CD4-positive, alpha-beta T cell treated with Interleukin-12 subunit alpha and Interleukin-12 subunit beta, for 1 hour (primary cell): ENCODE measurements at regions not wholly inside any gene's neighbourhood (a gene's known extent, or its start where the extent isn't known, plus 50 kb on each side); places are given as distances from the start of the nearest gene placed in this dataset.

ENCODE experiments used
- DNase-seq: peaks from one replicate; pipeline ENCODE4 v3.0.0-alpha.2; 2020

DNA sequence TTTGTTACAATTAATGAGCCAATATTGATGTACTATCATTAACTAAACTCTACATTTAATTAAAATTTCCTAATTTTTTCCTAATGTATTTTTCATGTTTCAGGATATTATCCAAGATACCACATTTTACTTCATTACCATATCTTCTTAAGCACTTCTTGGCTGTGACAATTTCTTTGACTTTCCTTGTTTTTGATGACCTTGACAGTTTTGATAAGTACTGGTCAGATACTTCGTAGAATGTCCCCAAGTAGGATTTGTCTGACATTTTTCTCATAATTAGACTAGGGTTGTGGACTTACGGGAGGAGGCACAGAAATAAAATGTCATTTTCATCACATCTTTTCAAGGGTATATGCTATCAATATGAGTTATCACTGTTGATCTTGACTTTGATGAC lies 700.9 kb downstream of the BCL11B start:
- no peak for DNase-seq

DNA sequence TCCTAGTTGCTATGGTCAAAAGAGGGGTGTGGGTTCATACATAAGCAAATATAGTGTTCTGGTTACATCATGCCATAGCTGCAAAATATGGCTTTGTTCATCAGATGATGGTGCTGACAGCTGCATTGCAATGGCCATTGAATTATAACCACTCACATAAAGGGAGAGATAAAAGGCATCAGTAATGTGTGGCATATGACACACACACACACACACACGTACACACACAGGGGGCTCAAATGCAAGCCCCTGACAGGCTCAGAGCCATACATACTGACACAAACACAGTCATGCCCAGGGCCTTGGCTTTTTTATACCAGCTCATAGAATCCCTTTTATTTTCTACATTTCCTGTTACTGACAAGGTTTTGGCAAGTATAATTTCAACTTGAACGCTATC lies 698.9 kb downstream of the BCL11B start:
- DNase-seq, result no peak

DNA sequence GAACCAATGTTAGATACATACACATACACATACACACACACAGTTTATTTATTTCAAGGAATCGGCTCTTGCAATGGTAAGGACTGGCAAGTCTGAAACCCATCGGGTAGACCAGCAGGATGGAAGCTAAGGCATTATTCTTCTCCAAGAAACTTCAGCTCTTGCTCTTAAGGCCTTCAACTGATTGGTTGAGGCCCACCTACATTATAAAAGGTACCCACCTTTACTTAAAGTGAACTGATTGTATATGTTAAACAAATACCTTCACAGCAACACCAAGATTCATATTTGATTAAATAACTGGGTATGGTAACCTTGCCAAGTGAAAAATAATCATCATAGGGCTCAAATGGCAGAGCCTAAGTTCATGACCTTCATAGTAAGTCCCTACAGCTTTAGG lies 695.5 kb downstream of the BCL11B start:
- no peak for DNase-seq

DNA sequence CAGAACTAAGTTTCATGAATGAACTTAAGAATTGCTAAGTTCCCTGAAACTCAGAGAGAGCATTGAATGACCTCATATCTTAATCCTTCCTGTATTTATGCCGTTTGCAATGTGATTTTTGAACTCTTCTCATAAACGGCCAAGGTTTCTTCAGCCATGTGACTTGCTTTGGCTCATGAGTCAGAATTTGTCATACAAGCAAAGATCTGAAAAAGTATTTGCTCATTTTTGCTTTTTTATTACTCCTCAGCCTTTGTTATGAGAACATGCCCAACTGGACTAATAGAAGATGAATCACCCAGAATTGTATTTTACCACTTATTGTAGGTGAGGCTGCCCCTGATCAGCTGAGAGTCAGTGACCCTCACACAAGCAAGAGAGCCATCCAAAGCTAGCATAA lies 693.8 kb downstream of the BCL11B start:
- no peak for DNase-seq

DNA sequence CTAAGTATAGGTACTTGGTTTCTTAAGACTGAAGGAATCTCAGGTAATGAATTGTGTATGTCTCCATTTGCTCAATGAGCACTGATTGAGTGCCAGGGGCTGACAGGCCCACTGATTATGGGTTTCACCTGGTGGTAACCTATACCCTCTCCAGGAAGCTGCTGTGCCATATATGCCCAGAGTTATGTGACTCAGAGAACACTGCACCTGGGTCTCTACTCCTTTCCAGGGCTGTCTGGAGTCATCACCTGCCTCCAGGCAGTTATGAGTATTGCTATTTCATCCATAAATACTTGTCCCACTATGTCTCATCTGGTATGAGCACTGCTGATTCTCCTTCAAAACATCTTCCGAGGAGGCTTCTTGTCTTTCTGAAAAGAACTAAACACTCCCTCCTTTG lies 692.9 kb downstream of the BCL11B start:
- no peak for DNase-seq

DNA sequence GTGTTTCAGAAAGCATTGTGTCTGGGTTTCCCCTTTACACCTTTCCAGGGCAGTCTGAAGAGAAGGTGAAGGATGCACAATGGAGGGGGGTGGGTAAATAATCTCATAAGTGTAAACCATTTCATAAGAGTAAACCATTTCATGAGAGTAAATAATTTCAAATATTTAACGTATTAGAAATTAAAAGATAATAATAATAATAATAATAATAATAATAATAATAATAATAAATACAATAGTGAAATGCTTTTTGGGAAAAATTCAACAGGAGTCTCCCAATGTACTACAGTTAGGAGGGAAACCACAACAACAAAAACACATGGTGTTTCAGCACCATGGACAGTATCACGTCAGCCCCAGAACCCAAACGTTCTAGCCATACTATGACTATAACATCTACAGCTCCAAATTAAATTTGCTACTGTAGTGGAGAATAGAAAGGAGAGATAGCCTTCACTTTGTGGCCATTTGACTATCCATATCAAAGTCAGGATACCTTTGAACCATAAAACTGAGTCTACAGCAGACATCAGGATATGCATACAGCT lies 691.8 kb downstream of the BCL11B start:
- DNase-seq, result peak; percentile 33

DNA sequence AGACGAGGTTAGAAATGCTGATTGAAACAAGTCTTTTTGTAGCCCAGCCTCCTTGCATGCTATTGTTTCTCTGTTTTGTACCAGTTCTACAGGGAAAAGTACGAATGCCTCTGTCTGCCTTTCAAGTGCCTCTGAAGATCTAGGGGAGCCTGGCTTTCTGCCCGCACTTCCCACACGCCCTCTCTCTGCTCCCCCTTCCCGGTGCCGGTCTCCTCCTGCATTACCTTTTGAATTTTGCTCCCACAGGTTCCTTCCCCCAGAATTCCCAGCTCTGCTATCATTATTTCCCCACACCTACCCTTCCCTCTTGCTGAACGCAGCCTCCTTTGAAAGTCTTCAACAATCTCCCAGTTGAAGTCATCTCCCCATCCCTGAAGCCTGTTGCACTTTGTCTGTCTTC lies 689.7 kb downstream of the BCL11B start:
- DNase-seq, result no peak

DNA sequence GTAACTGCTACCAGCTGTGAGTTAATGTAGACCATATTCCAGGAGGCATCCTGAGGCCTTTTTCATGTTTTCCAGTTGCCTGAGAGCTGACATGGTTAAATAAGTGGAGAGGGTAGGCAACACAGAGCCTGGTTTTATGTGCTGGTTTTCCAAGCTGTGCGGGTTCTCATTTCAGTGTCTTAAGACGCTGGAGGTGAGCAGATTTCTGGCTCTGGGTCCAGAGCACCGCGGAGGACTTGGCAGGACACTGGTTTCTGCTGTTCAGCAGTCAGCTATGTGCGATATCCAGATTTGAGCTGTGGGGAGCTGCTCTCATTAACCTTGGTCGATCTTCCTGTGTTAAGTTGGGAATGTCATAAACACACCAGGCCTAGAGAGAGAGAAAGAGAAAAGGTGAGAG lies 680.8 kb downstream of the BCL11B start:
- no peak for DNase-seq

DNA sequence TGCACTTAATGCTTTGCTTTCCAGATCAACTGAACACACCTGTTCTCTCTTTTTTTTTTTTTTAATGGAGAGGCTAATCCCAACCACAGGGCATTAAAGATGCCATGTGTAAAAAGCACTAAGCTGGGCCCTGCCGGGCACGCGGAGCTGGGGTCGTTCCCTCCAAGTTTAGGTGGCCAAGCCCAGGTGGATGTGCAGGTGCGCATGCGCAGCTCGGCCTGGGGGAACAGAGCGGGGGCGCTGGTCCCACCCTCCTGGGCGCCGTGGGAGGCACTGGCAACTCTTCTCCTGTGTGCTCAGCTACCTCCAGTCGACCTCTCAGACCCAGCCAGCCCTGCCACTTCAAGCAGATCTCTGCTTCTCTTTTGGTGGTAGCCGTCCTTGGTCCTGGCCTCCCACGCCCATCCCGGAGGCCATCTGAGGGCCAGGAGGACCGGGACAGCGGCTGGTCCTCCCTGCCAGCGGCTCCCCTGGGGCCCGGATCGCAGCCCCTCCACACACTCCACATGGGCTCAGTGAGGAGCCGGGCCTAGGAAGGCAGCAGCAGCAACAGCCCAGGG lies 679.3 kb downstream of the BCL11B start:
- DNase-seq, result no peak

DNA sequence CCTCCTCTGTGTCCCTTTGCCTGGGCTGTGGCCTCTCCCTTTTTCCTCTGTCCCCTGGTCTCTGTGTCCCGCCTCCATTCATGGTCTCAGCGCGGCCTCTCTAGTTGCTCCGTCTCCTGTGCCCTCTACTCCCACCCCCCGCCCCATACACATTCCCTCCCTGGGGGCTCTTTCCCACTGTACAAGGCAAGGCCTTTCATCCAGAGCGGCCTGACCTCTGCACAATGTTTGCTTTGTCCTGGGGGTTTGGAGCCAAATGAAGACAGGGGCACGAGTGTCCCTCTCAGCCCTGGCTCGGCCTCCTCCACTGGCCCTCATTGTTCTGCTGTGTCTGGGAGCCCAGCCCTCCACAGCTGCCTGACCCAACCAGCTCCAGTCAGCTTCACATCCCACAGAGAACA lies 678.6 kb downstream of the BCL11B start:
- DNase-seq, result no peak

DNA sequence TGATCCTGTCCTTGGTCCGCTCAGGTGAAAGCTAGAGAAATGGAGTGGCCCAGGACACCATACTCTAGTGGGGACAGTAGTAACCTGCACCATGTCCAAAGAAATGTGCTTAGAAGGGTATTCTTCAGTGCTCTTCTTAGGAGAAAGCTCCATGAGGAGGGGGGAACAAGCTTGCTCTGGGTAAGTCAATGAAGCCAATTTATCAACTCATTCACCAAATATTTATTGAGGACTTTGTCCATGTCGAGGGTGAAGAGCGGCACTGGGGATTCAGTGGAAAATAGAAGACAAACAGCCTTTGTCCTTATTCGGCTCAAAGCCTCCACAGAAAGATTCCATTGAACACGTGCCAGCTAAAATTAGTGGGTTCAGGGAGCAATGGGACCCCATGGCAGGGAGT lies 677.8 kb downstream of the BCL11B start:
- no peak for DNase-seq

DNA sequence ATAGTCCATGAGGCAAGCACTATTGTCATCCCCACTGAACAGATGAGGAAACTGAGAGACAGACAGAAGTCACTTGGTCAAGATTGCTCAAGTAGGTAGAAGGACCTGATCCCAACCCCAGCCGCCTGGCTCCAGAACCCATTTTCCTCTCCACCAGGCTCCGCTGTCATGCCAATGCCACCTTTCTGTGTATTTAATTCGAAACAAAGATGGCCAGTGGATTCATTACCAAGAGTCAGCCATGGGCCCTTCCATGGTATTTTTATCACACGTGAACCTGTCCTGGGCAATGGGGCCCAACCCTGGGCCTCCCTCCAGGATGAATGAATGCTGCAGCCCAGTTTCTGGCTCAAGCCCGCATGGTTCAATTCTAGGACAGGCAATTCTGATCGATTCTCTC lies 673.4 kb downstream of the BCL11B start:
- DNase-seq, result no peak

DNA sequence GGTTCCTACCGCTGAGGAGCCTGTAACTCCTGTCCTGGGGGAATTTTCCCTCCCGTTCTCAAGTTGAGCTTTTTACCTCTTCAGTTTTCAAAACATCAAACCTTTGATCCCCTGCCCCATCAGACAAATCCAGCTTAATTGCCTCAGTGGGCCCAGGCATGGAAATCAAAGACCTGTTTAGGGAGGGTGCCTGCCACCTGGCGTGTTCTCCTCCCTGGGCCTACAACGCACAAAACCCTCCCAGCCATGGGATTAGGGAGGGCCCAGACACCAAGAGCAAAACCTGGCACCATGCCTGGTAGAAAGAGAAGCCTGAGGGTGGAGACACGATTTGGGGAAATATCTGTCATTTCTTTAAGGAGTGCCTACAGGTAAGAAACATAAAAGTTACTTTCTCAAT lies 672.9 kb downstream of the BCL11B start:
- no peak for DNase-seq

DNA sequence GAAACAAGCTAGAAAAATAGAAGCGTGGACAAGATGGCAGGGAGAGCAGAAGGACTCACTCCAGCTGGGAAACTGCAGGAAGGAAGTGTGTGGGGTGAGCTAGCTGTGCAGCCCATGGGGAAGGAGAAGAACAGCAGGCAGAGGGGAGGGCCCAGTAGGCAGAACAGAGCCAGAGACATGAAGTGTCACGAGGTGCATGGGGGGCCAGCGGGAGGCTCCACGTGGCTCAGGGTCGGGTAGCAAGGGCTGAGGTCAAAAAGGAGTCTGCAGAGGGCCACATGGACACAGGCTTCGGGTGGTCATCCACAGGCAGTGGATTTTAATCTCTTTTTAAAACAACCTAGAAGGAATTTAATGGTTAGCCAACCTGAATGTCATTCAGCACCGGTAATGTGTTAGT lies 669.0 kb downstream of the BCL11B start:
- DNase-seq, result no peak

DNA sequence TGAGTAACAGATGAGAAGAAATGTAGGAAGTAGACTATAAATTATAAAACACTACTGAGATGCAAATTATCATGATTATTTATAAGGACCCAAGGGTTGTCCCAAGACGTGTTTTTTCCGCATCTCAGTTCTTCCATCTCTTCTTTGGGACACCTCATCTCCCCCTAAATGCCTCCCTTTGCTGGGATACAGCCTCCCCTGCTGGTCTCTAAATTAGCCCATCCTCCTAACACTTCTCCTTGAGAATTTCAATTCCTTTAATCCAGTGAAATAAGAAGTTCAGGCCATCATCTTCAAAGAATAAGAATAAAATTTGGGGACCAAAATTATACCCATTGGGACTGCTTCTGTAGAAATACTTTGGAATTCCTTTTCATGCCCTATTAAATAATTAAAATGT lies 667.0 kb downstream of the BCL11B start:
- DNase-seq, result no peak

DNA sequence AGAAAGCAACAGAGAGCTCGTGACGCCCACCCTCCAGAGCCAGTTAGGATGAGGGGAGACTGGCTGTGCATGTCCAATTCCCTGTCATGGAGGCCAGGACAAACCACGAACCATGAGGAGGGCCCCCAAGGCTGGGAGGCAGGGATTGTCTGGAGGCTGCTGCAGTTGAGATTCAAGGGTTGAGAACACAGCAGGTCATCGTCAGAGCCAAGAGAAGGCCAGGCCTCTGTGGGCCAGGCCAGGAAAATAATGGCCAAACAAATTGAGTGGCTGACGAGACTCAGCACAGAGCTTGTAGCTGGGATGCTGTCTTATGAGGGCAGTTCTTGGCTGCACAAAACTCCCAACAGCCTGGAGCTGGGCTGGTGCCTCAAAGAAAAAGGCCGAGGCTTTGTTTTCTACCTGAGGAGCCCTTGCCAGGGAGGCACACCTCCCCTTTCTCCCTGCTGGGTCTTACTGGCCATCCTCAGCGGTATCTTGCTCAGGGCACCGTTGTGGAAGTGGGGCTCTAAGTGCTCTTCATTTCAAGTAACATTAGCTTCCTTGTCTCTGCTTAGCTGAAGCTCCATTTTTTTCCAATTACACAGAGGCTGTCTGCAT lies 665.9 kb downstream of the BCL11B start:
- DNase-seq, result no peak

DNA sequence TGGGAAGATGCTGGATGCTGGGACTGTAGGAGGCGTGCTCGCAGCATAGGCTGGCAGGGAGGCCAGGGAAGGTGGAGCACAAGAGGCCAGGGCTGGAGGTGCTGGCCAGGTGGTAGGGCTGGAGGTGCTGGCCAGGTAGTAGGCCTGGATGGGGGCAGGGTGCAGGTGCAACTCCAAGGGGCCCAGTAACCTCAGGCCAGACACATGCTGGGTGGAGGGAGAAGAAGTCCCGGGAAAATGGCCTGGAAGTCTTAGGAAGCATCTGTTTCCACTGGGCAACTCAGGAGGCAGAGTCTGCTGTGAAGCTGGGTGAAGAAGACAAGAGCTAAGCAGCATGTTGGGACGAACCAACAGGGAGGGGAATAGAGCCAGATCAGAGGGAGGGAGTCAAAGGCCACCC lies 665.2 kb downstream of the BCL11B start:
- DNase-seq, result no peak

DNA sequence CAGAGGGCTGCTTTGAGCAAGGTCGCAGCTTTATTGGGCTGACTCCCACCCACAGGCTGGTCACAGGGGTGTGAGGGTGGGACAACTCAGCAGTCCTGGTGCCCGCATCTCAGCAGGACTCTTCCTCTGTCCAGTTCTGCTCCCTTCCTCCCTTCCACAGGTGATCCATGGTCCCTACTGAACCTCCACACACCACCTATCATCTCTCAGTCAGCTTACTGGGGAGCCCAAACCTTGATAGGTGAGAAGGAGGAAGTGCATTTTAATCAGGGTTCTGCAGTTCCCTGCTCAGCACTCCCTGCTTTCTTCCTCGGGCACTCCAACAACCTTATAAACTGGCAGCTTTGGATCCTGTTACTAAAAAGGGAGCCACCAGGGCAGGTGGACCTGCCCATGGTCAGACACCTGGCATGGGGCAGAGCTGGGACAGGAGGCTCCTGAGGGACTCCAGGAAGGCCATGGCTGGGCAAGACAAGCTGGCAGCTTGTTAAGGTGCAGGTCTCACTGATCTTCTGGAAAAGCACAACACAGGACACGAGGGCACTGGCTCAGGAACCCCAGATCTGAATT lies 664.6 kb downstream of the BCL11B start:
- no peak for DNase-seq

DNA sequence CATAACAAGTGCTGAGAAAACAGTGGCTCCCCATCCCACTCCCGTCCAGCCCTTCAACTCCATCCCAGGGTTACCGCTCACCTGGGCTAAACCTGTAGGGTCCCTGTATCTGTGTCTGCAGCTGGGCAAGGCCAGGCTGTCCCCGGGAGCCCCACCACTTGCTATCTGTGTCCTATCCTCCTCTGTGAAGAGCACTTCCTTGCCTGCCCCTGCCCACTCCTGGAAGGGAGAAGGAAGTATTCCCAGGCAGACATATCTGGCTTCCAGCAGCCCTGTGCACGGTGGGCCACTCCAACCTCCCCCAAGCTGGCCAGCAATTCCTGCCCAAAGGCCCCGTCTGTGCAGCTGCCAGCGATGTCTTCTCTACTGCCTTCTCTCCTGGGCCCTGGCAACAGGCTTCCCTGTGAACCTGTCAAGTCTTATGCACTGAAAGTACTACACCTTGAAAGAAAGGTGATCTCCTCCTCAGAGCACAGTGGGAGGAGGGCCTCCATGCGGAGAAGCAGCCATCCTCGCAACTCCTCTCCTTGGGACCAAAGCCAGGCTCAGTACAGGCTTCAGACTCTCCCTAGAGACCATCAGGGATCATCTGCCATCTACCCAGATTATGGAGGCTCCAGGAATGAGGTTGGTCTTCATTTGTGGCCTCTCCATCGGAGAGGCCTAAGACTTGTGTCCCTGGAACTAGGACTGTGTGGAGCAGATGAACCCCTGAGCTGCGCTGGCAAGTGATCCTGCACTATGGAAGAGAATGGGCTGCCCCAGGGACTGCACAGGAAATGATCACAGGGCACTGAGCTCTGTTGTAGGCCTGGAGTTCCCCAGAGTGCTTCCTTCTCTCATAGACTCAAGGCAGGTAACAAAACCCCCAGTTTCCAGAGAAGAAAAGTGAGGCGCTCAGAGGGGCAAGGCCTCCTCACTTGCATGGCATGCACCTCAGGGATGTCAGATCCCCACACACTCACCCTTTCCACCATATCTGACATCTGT lies 663.6 kb downstream of the BCL11B start:
- no peak for DNase-seq

DNA sequence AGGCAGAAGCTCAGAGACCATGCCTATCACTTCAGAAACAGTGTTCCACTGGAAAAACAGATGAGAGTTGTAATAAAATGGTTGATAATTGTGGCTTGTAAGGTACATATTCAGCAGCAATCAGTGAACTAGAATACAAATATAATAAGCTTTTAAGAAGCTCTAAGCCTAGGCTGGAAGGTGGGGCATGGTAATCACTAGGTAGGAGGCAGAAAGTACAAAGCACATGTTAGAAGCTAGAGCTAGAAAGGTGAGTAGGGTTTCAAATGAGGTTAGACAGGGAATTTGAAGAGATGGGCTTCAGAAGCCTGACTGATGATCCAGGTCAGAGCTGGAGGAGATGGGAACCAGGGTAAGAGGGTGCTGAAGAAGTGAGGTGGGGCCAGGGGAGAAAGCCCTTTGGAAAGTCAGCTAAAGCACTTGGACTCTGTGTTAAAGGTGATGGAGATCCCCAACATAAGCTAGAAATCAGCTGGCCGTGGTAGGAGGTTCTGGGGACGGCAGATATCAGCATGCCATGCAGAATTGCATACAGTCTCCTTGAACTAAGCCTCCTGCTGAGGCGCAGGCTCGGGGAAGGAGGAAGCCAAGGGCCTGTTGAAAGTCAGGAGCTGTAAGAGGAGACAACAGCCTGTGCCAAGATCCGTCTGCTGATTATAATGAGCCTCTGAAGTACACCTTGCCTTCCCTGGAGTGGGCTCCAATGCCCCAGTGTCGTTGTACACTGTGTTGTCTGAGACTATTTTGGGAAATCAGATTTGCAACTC lies 659.4 kb downstream of the BCL11B start:
- no peak for DNase-seq

DNA sequence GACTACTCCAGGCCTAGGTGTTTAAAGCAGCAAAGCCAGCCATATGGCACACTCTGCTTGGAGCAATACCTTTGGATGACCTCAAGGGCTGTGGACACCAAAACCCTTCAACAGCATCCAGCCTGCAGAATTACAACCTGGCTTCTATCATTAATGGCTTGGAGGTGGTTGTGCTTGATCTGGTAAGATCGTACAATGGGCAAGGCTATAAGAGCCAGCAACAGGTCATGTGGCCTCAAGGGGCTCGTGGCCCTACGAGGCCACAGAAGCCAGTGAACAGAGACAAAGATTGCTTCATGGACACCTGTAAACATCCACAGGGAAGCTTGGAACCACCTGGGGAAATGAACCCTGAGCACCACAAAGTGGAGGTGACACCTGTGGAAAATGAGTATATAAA lies 657.3 kb downstream of the BCL11B start:
- no peak for DNase-seq

DNA sequence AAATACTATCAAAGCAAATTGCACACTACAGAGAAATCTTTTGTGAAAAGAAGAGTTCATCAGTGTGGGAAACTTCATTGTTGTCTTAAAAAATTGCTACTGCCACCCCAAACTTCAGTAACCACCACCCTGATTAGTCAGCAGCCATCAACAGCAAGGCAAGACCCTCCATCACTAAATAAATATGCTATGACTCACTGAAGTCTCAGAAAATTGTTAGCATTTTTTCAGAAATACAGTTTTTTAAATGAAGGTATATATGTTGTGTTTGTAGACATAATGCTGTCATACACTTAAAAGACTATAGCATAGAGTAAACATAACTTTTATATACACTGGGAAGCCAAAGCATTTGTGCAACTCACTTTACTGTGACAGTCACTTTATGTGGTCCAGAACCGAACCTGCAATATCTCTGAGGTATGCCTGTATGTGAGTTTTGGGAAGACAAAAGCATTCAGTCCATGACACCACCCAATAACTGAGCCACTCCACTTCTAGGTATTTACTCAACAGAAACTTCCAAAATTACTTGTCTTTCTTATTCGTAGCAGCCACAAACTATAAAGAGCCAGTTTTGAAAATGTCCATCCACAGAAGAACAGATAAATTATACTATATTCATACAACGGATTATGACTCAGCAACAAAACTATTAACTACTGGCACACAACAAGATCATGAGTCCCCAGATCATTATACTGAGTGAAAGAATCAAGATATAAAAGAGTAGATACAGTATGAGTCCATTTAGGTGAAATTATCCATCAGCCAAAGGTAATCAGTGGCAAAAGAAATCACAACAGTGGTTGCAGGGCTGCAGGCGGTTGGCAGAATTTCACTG lies 649.6 kb downstream of the BCL11B start:
- DNase-seq, result no peak
